NCI-H1105 treated with DMSO at 0.1 percent for 48 hours (cell line): ENCODE measurements at regions not wholly inside any gene's neighbourhood (a gene's known extent, or its start where the extent isn't known, plus 50 kb on each side); places are given as distances from the start of the nearest gene placed in this dataset.
"Not testable (repeated sequence)": the region's sequence is repeated elsewhere in the genome, so short reads cannot be mapped to it uniquely, and the experiment has no call there.

Source experiments
- DNase-seq: peaks from one replicate; lab custom pipeline; 2025; lab: John Stamatoyannopoulos, UW

DNA sequence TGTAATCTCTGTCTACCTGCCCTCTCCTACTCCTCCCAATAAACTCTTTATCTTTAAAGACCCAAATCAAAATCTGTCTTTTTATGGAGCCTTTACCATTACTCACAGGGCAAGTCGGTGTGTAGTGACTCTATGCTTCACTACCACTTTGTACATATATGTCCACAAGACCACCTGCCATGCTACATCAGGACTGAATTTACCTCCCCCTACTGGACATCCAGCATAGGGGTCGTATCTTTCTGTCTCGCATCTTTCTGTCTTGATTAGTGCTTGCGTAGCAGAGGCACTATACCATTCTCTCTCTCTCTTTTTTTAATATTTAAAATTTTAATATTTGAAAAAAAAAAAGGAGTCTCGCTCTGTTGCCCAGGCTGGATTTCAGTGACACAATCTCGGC lies 587.5 kb downstream of the SOX5 start:
- no peak for DNase-seq

DNA sequence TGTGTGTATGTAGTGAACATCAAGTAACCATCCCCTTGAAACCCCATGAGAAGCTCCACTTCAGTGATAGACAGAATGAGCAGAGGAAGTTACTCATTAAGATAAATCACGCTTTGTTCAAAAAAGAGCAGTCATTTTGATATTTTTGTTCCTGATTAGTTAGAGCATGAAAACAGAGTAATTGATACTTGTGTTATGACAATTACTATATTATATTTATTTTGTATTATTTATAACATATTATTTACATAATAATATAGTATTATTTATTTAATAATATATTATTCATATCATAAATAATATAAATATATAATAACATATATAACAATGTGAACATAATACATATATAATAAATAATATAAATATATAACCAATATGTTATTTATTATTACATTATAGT lies 580.9 kb downstream of the SOX5 start:
- DNase-seq: no peak

DNA sequence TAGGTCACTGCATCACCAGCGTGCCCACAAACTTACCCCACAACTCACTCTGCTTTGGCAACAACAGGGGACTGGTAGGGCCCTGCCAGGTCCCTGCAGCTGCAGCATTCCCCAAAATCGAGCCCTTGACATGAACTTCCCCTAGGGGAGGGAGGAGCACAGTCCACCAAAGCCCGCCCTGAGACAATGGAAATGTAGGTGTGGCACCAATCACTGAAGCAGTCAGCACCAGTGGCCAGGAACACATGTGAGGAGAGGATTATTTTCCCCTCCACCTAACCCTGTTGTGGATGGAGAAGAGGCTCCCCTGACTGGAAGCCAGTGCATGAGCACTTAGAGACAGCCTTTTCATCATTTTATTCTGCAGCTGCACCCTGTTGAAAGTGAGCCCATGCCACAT lies 573.8 kb downstream of the SOX5 start:
- no peak for DNase-seq

GRCh38 chr12:23376238-23376637 lies 573.2 kb downstream of the SOX5 start:
- no peak for DNase-seq

- no peak for DNase-seq
These were observed 568.9 kb downstream of the SOX5 start for GRCh38 chr12:23380419-23381100.

DNA sequence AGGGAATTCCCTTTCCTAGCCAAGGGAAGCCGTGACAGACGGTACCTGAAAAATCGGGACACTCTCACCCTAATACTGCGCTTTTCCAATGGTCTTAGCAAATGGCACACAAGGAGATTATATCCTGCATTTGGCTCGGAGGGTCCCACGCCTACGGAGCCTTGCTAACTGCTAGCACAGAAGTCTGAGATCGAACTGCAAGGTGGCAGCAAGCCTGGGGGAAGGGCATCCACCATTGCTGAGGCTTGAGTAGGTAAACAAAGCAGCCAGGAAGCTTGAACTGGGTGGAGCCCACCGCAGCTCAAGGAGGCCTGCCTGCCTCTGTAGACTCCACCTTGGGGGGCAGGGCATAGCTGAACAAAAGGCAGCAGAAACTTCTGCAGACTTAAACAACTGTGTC lies 560.6 kb downstream of the SOX5 start:
- not testable (repeated sequence) for DNase-seq

GRCh38 chr12:23389315-23389714 lies 560.2 kb downstream of the SOX5 start:
- not testable (repeated sequence) for DNase-seq

GRCh38 chr12:23399402-23399933 lies 550.0 kb downstream of the SOX5 start:
- peak; percentile 79 for DNase-seq

DNA sequence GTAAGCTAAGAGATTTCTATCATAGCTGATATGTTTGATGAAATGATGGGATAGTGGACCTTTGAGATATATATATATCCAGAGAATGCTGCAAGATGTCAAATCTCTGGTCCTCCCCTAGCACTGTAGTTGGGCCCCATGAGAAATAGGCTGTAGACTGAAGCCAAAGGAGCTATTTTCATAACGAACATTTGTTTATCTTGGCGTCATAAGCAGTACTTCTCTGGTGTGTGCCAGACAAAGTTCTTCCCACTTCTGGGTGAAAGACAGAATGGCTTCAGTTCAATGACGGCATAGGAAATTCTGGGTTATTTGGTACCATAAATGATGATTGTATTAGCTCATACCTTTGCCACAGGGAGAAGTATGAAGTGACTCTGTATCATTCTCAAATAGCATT lies 534.3 kb downstream of the SOX5 start:
- no peak for DNase-seq

- DNase-seq: no peak
These were observed 527.9 kb downstream of the SOX5 start for GRCh38 chr12:23421556-23421955.

DNA sequence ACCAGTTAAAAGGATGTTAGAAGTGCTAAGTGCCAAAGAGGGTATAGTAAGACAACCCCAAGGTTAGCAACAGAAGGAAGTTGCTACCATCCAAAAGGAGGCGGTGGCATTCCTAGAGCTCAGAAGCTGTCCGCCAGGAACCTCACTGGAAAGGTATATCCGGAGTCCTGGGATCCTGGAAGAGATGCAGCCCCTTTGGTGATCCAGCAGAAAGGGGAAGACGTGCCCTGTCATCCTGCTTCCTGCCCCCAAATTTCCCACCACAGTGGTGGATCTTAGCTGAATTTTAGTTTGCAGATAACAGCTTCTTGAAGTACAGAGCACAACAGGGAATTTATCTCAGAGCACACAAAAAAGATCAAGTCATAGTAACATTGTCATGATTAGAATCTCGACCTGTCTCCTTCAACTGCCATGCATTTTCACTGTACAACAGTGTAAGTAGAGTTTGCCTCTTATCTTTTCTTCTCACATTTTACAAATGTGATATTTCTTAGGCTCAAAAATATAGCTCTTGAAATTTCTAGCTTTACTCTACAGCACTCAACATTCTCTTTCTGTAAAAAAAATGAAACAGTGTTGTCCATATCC lies 526.3 kb downstream of the SOX5 start:
- DNase-seq: no peak

DNA sequence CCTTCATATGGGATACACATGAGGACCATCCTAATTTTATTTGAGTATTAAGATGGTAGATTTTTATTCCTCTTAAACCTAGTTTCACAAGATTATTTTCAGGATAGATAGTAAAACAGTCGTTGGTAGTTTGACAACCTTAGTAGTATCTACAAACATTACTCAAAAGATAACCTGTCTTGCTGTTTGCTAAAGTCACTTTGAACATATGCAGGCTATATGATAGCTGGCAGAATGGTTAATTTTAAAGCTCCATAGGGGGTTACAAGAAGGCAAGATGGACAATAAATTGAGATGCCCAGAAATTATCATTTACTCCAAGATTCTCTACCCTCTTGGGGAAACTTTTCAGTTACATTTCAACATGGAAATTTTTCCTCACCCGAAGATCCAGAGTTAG lies 525.7 kb downstream of the SOX5 start:
- DNase-seq: no peak

DNA sequence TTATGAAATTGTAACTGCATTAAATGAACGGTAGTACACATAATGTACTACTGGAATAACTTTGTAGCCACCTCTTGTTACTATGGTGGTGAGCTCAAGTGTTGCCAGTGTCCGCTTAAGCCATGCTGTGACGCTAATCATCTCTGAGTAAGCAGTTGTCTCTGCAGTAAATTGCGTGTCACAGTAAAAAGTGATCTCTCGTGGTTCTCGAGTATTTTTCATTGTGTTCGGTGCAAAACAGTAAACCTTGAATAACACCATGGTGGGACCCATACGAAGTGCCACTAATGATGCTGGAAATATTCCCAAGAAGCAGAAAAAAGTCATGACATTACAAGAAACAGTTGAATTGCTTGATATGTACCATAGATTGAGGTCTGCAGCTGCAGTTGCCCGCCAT lies 524.8 kb downstream of the SOX5 start:
- no peak for DNase-seq

DNA sequence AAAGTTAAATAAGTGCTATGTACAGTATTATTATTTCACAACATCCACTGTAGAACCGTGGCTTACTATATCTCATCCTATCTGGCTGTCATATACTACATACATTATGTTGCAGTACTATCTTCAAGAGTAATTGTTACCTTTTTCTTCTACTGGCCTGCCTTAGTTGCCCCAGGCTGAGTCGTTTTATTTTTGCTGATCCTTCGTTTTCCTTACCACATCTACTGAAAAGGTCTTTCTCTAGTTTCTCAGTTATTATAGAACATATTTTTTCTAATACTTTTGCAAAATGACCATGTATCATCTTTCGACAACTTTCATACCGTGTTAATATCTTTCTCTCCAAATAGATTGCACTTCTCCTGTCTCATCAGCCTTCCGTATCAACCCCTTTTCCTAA lies 523.1 kb downstream of the SOX5 start:
- no peak for DNase-seq

GRCh38 chr12:23428758-23429157 lies 520.7 kb downstream of the SOX5 start:
- no peak for DNase-seq

DNA sequence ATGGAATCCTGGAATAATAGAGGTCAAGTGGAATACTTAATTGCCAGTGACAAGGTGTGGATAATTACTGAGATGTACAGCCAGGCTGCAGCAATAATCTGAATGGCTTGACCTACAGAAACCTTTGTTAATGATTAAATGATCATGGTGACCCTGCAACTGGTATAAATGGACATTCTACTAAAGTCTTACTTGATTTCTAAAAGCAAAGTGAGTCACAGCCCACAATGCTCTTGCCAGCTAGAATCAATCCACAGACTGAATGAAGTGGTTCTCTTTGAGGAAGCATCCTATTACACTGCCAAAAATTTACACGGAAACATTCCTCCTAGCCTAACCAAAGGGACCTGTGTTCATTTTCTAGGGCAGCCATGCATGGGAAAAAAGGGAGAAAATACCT lies 518.5 kb downstream of the SOX5 start:
- DNase-seq: peak; percentile 53

DNA sequence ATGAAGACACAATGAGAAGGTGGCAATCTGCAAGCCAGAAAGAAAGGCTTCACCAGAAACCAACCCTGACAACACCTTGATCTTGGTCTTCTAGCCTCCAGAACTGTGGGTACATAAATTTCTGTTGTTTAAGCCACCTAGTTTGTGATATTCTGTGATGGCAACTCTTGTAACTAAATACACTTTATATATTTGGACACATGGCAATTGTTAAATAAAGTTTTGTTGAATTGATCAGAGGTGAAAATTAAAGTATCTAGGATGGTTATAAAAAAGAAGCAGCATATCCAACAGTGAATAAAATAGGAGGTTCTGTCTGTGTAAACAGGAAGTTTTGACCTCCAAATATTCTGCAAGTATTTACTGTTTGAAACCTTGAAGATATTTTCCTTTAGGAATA lies 516.3 kb downstream of the SOX5 start:
- DNase-seq: no peak

DNA sequence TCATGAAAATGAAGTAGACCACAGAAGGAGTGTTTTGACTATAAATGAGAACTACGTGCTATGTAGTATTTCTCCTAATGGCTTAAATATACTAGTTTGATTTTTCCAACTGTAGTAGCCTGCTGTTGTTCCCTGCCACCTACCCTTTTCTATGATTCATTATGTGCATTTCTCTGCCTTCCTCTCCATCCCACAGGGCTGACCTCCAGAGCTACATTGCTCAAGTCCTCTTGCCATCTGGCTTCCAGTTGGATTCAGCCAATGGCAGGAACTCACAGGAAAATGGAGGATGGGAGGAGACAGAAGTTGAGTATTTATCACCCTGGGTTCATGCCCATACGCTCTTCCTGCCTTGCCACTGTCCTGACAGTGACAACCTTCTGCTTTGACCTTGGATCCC lies 515.3 kb downstream of the SOX5 start:
- DNase-seq: no peak

DNA sequence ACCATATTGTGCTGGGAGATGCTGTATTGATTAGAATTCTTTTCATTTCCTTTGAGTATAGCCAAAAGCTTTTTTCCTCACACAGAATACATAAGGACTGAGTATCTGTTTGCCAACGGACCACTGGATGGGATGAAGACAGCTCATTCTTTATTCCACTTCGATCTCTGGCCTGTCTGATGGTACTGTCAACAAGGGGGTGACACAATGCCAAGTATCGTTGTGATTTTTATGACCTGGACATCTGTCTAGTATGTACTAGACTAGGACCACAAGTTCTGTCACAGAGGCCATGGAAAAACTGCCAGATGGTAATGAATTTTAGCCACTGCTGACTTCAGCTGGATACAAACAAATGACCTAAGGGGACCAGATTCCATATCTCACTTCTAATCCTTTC lies 502.7 kb downstream of the SOX5 start:
- no peak for DNase-seq

DNA sequence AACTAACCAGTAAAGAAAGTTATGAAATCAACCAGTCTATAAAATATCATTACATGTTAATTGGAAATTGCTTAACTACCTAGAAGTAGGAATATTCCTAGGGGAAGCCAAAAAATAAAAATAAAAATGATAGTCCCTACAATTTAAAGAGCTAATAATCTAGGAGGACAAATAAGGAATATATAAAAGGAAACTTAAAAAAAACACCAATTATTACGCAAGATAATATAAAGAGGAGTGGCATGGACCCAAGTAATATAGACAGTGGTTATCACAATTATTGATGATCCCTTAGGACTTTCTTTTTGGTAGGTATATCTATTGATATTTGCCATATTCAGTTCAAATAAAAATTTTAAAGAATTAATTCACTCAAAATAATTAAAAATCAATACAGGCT lies 498.7 kb downstream of the SOX5 start:
- no peak for DNase-seq

GRCh38 chr12:23455283-23455682 lies 494.2 kb downstream of the SOX5 start:
- DNase-seq: no peak

DNA sequence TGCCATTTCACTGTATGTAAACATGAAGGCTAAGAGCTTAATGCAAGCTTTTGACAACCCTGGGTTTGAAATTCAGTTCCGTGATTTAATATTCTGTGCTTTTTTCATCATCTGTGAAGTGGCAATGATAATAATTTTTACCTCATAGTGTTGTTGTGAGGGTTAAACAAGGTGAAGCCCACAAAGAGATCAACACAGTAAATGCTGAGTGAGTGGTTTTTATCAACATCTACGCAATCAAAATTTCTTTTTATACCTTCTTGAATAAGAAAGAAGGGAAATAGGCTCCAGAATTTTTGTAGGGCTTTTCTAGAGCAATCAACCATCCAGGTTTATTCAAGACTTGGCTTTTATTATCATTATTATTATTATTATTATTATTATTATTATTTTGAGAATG lies 490.8 kb downstream of the SOX5 start:
- no peak for DNase-seq

DNA sequence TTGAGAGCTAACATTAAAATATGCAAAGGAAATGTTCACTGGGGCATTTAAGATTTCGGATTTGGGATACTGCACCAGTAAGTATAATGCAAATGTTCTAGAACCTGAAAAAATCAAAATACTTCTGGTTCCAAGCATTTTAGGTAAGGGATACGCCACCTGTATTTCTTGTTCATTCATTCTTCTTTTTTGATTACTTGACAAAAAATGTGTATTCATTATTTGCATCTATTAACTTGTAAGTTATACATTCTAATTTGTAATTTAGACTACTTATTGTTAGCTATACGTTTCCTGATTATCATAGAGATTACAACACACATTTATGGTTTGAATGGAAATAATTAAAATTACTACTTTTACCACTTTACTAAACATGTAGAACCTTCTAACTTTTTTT lies 486.9 kb downstream of the SOX5 start:
- no peak for DNase-seq

DNA sequence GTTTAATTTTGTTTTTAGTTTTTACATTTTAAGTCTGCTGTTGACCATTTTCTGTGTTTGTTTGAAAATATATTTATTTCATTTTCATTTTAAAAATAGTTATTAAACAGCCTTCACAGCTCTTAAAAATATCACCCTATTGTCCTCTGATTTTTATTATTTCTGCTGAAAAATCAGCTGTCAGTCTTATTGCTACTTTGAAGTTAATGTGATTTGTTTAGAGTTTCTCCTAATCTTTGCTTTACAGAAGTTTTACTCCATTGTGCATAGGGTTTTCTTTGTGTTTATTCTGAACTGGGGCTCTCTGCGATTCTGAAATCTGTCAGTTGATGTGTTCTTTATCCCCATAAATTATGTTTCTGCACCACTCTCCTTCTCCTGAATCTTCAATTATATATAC lies 486.3 kb downstream of the SOX5 start:
- no peak for DNase-seq
